A673 (cell line): ENCODE measurements at regions not wholly inside any gene's neighbourhood (a gene's known extent, or its start where the extent isn't known, plus 50 kb on each side); places are given as distances from the start of the nearest gene placed in this dataset.

Experiments used
- BruUV-seq: library from RNA; stranded (reverse); fragments of 400-500 nt; replicated peaks from 2 replicates; lab custom pipeline; 2021; lab: Mats Ljungman, UMichigan
- CTCF ChIA-PET: fragments of 300-600 bp; sonication (Branson Sonifier 250); formaldehyde crosslinking; loops from one replicate; lab custom pipeline; 2022; ENCODE audit warnings: antibody characterized with exemption; lab: Charles Lee
- POLR2A ChIA-PET: fragments of 300-600 bp; sonication (Branson Sonifier 250); formaldehyde crosslinking; loops from one replicate; lab custom pipeline; 2022; ENCODE audit warnings: antibody characterized with exemption; ENCODE audit not compliant: low non-redundant PET; lab: Charles Lee
- DNase-seq: peaks from one replicate; pipeline ENCODE4 v3.0.0-alpha.2; 2015; ENCODE audit warnings: low spot score
- H3K27ac ChIP-seq: fragments of 200-600 bp; sonication (generic); 2 replicates; pipeline ENCODE4 v1.5.1; 2016; ENCODE audit warnings: mixed run types, low read depth, mild to moderate bottlenecking, mixed read lengths, antibody characterized with exemption, low read length; ENCODE audit not compliant: poor library complexity, severe bottlenecking
- H3K27me3 ChIP-seq: fragments of 200-600 bp; sonication (generic); replicated peaks from 2 replicates; pipeline ENCODE4 v1.6.1; 2017; ENCODE audit warnings: mixed run types, low read depth, mild to moderate bottlenecking, mixed read lengths, antibody characterized with exemption, low read length; ENCODE audit not compliant: insufficient read depth, poor library complexity
- H3K36me3 ChIP-seq: fragments of 200-600 bp; sonication (generic); 2 replicates; pipeline ENCODE4 v1.6.1; 2016; ENCODE audit warnings: mixed run types, mild to moderate bottlenecking, mixed read lengths, antibody characterized with exemption, low read length; ENCODE audit not compliant: insufficient read depth, poor library complexity, severe bottlenecking
- H3K4me1 ChIP-seq: fragments of 200-600 bp; sonication (generic); 2 replicates; pipeline ENCODE4 v1.6.1; 2017; ENCODE audit warnings: mixed run types, mild to moderate bottlenecking, mixed read lengths, antibody characterized with exemption, low read length; ENCODE audit not compliant: insufficient read depth, poor library complexity, severe bottlenecking
- H3K4me3 ChIP-seq: fragments of 200-600 bp; sonication (generic); 2 replicates; pipeline ENCODE4 v1.5.1; 2016; ENCODE audit warnings: low read depth, mixed run types, mild to moderate bottlenecking, mixed read lengths, low read length; ENCODE audit not compliant: poor library complexity, severe bottlenecking
- H3K9me3 ChIP-seq: fragments of 200-600 bp; sonication (generic); 2 replicates; pipeline ENCODE4 v1.6.1; 2016; ENCODE audit warnings: mixed run types, low read depth, mild to moderate bottlenecking, mixed read lengths, antibody characterized with exemption, low read length; ENCODE audit not compliant: poor library complexity, severe bottlenecking
- EZH2 ChIP-seq: fragments of 200-600 bp; sonication (generic); IDR thresholded peaks from 2 replicates; pipeline ENCODE4 v1.6.1; 2017; ENCODE audit warnings: borderline replicate concordance, low read depth, mild to moderate bottlenecking, mixed read lengths, antibody characterized with exemption, low read length; ENCODE audit not compliant: poor library complexity, severe bottlenecking
- intact Hi-C: fragments of 100-400 bp; cut with micrococcal nuclease; formaldehyde crosslinking; loops from one replicate; pipeline ENCODE4 v1.10.0; 2022; ENCODE audit not compliant: unreplicated experiment
- TF ChIP-seq, protein P1 (sequence below): fragments of 300-800, 200-600 bp; sonication (generic); conservative IDR thresholded peaks from 2 replicates; pipeline ENCODE4 v1.5.1; 2017; ENCODE audit warnings: low read depth, mild to moderate bottlenecking, antibody characterized with exemption, low read length, moderate library complexity, mixed read lengths

DNA sequence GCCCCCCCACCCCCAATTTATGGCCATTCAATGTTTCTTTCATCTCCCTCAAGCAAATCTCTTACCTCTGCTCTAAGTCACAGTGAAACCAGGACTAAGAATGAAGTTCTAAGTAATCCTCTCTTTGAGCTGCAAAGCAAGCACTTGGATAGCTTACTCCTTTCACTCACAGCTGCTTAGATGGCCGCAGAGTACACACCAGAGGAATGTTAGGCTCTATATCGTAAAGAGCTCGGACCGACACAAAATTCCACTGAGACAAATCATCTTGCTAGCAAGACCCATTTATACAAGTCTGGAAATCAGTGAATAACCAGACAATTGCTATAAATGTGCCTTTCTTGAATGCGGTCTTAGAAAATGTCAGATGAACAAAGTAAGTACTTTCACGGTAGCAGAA is 135.0 kb downstream of the IDS start:
- Histone ChIP-seq H3K4me1 (no peaks in the 10 kb centered on the region), H3K4me3 (no peak overlapping the region), H3K27me3 (no peaks in the 10 kb centered on the region), H3K27ac (no peak overlapping the region), H3K9me3 (no peaks in the 10 kb centered on the region), H3K36me3 (no peaks in the 10 kb centered on the region)
- BruUV-seq = no TSS peak
- CTCF ChIA-PET = no interaction called here
- POLR2A ChIA-PET = no interaction called here
- intact Hi-C loops = no loop called here
- no peak for DNase-seq
- TF ChIP-seq, protein P1, sequence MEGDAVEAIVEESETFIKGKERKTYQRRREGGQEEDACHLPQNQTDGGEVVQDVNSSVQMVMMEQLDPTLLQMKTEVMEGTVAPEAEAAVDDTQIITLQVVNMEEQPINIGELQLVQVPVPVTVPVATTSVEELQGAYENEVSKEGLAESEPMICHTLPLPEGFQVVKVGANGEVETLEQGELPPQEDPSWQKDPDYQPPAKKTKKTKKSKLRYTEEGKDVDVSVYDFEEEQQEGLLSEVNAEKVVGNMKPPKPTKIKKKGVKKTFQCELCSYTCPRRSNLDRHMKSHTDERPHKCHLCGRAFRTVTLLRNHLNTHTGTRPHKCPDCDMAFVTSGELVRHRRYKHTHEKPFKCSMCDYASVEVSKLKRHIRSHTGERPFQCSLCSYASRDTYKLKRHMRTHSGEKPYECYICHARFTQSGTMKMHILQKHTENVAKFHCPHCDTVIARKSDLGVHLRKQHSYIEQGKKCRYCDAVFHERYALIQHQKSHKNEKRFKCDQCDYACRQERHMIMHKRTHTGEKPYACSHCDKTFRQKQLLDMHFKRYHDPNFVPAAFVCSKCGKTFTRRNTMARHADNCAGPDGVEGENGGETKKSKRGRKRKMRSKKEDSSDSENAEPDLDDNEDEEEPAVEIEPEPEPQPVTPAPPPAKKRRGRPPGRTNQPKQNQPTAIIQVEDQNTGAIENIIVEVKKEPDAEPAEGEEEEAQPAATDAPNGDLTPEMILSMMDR = no peak
- no peak for TF ChIP-seq EZH2

DNA sequence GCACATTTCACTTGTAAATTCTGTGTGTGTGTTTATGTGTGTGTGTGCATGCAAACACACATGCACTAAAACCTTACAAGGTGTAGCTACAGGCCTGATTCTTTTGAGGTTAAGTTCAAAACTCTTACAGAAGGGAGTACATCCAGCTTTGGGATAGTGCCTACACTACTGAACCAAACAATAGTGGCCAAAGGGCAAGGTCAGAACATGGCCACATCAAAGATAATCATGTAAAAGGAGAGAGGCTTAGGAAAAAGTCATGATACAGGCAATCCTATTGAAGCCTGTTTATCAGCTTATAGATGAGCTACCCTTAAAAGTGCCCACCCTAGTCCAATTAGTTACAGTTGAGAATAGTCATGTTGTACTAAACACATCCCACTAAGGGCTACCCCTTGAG is 139.6 kb downstream of the IDS start:
- DNase-seq = no peak
- ChIA-PET POLR2A (no interaction called here), CTCF (no interaction called here)
- H3K36me3 ChIP-seq = no peaks in the 10 kb centered on the region
- no TSS peak for BruUV-seq
- H3K9me3 ChIP-seq = no peaks in the 10 kb centered on the region
- H3K4me3 ChIP-seq = no peak overlapping the region
- TF ChIP-seq EZH2 = no peak
- TF ChIP-seq, protein P1 = no peak
- no peaks in the 10 kb centered on the region for H3K27me3 ChIP-seq
- intact Hi-C loops = no loop called here
- H3K27ac ChIP-seq = no peak overlapping the region
- H3K4me1 ChIP-seq = no peaks in the 10 kb centered on the region

DNA sequence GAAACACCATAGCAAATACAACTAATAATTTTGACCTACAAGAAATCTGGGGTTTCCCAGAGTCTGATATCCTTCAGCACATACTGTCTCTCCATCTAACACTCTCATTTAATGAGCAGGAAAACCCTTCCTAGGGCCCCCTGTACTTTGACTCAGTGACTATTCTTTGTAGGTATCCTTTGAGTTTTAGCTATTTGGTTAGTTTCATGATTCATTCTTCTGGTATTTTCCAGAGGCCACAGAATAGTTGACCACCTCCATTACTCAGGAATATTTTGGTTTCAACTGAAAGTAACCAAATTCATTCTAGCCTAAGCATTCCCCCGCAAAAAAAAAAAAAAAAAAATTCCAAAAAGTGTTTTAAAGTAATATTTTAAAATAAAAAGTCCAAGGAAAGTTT is 140.0 kb downstream of the IDS start:
- POLR2A ChIA-PET = no interaction called here
- Histone ChIP-seq H3K9me3 (no peaks in the 10 kb centered on the region), H3K27me3 (no peaks in the 10 kb centered on the region), H3K4me1 (no peaks in the 10 kb centered on the region), H3K36me3 (no peaks in the 10 kb centered on the region), H3K4me3 (no peak overlapping the region), H3K27ac (no peak overlapping the region)
- TF ChIP-seq EZH2 = no peak
- TF ChIP-seq, protein P1 = no peak
- intact Hi-C loops = no loop called here
- DNase-seq = no peak
- CTCF ChIA-PET = no interaction called here
- no TSS peak for BruUV-seq
